ENCODE measurements at regions not wholly inside any gene's neighbourhood (a gene's known extent, or its start where the extent isn't known, plus 50 kb on each side); places are given as distances from the start of the nearest gene placed in this dataset.

DNA sequence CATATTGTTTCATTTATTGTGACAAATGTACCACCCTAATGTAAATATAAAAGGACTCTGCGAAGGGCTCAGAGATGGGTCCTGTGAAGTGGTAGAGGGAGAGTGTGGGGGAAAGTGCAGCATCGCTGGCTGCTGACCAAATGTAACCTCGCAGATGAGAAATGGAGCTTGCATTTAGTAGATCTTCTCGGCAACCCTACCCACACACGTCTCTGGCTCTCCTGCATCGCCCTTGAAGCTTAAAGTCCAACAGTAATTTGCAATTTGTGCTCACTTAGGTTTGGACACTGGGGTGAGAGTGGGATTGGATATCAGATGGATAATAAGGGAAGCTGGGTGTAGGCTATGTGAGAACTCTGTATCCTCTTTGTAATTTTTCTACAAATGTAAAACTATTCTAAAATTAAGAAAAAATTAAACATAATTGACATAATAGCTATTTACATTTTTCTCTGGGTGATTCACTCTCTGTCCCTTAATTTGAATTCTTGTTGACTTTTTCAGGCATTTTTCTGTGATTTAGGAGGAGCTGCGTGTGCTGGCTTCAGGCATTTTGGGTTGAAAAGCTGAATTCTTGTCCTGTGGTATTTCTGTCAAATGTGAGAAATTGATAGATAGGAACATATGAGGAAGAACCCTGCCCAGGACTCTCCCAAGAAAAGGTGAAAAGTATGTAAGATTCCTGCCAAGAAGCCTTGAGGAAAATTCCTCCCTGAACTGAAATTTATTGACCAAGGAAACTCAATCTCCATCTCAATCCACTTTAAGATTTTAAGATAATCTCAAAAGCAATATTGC lies 524.7 kb upstream of the MCTP2 start:
- no peak for DNase-seq

DNA sequence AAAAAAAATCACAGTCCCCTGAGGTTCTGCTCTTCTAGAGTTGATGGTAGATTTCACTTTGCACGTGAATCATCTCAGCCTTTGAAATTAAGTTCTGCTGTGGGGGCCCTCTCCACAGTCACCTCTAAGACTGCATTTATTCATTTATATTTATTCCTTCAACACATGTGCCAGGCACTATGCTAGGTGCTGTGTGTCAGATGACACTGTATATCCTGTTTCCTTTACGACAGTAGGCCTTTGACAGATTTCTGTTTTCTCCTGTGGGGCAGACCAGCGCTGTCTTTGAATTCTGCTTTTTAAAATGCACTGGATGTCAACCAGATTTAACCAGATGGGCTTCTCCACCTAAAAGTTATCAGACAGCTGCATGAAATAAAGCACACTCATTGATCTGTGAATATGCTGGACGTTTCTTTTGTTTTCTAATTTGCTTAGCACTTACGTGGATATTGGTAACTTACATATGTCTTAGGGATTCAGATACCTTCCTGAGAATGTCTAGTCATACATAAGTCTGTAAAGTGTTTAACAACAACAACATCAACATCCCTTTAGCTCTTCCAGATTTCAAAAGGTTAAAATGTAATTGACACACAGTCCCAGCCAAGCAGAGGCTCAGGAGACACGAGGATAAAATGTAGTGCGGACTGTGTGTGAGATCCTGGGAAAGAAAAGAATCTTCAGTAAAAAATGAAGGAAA lies 525.5 kb upstream of the MCTP2 start:
- DNase-seq = peak; percentile 10

DNA sequence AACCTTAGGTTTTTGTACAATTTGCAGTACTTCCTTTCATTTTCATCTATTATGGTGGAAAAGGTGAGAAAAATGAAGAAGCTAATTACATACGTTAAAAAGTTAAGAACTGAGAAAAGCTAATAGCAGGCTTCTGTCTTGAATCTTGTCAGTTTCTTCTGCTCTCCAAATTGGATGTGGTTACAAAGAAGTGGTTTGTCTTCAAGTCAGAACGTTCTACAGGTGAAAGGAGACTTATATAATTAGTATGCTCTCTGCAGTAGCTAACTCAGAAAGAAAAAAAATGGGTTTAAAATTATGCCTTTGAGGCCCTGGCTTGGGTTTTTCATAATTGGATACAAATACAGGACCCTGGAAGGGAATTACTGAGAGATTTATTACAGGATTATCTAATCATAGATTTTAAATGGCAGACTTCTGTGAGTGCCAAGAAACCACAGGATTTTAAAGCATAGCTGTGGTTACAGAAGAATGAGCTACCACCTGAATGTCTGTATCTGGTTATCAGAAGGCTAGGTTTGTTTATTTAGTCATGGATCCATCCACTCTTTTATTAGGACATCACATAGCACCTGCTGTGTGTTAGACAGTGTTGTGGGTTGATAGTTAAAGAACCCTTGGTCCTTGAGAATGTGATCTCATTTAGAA lies 528.1 kb upstream of the MCTP2 start:
- DNase-seq = no peak

DNA sequence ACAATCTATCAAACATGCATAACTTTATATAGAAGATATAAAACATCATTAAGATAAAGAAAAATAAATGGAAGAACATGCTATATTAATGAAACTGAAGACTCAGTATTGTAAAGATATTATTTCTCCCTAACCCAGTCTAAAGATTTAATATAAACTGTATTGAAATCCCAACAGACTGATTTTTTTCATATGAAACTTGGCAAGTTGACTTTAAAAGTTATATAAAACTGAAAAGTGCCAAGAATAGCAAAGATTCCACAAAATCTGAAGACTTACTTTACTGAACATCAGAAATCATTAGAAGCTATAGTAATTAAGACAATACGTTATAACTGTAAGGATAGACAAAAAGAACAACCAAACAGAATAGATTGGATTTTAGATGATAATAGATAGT lies 531.3 kb upstream of the MCTP2 start:
- DNase-seq = no peak

DNA sequence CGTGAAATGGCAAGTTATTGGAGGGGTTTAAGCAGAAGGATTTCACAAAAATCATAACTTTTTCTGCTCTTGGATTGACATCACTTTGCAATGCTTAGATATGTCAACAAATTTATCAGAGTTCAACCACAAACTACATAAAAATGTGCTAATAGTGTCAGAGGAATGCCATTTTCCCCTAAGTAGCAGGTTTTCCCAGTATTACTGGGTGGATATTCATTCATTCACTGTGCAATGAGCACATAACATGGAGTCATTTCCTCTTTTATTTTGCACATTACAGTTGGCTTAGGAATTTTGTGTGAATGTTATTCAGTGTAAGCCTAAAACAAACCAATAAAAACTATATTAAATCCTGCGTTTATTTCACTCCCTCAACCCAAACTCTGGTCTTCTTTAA lies 537.3 kb upstream of the MCTP2 start:
- no peak for DNase-seq

DNA sequence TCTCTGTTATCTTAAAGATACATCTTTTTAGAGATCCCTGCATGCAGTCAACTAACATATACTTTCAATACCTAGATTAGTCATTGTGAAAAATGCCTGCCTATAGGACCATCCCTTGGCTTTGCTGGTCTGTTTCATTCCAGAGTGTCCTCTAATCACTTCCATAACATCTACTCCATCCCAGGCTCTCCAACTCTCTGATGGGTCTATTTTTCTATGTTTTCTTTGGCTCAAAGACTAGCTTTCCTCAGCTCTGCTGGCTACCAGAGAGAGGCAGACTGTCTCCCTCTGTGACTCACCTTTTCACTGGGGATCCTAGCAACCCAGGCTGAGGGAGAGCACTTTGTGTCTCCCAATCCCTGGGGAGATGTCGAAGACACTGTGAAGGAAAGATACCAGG lies 547.7 kb upstream of the MCTP2 start:
- no peak for DNase-seq

DNA sequence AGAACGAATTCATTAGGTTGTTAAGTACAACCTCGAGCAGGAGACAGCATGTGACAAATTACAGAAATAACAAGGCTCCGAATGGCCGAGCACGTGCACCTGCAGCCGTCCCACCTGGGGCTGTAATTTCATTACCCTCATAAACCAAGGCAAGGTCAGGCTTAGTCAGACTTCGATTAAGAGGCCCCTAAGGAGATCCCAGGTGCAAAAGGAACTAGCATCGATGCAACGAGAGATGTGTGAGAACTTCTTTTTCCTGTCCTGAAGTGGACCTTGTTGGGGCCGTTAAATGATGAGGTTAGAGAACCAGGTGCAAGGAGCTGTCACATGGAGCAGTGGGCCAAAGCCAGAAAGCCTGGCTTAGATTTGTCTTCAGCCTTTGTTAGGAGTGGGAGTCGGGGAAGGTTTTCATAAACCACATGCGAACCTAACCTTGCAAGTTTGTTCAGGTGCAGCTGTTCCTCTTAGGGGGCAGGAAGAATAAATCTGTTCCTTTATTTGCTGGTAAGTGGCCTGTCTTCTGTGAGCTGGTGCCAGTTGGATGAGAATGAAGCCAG lies 559.9 kb upstream of the MCTP2 start:
- DNase-seq = no peak

DNA sequence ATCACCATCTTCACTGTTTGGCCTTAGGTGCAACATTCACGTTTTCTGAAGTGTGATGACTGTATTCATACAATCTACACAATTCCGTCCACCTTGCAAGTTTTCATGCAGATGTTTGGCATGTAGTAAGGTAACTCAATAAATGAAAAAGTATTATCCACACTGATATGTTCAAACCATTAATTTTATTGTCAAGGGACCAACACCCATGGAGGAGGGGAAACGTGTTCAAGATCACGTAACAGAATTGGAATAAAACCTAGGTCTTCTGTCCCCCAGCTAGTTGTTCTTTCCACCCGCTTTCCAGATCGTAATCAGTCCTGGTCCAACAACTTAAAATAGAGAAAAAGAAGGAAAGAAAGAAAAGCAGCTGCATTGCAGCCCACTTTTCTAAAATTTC lies 560.4 kb upstream of the MCTP2 start:
- DNase-seq = no peak

DNA sequence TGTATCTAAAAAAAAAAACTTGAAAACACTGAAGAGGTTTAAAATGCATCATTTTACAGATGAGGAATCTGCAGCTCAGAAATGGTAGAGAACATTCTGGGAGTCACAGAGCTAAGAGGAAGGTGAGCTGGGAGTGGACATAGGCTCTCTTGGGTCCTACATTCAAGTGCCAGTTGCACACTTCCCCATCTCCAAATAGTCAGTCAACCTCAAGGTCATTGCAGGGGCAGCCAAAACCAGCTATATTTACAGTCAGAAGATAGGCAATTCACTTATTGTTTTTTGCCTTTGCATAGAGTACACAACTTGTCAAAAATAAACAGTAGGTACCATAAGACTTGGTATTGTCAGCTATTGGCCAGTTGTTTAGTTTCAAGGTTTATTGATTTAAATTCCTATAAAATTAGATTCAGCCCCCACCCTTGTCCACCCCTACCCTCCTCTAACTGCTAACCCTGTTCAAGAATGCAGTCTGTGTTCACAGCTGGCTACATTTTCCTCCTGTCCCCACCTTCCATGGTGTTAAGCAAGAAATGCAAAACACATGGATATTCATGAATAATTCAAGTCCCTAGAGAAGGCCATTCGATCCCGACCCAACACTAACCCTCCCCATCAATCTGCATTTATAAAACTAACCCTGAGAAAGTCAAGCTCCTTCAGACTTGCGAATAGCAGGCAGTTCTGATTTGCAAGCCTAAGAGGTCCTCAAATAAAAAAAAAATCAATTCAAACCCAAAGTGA lies 567.0 kb upstream of the MCTP2 start:
- DNase-seq = peak; percentile 18

DNA sequence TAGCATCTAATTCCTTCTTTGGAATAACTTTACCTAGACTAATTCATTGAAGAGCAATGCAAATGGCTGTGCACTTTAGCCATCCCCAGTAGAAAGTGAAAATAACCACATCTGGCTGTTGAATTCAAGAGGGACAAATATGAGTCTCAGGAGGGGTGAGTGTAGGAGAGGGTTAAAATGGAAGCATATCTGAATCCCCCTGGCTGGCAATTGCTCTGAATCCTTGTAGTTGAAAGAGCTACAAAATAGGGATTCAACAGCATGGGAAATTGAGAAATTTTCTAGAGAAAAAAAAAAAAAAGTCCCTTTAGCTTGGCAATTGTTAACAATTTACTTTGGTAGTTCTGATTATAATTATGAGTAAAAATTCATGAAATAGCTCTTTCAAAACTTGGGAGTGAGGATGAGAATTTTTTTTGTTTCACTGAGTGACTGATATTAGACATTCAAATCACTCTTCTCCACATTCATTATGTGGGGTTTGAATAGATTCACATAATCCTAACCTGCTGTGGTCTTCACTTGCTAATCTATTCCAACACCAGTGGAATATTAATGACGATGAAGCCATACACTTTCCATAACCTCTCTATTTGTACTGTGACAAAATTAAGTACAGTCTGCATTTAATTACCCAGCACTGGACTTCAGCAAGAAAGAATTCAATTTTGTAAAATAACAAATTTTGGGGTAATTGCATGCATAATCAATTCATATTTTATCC lies 569.0 kb upstream of the MCTP2 start:
- no peak for DNase-seq

DNA sequence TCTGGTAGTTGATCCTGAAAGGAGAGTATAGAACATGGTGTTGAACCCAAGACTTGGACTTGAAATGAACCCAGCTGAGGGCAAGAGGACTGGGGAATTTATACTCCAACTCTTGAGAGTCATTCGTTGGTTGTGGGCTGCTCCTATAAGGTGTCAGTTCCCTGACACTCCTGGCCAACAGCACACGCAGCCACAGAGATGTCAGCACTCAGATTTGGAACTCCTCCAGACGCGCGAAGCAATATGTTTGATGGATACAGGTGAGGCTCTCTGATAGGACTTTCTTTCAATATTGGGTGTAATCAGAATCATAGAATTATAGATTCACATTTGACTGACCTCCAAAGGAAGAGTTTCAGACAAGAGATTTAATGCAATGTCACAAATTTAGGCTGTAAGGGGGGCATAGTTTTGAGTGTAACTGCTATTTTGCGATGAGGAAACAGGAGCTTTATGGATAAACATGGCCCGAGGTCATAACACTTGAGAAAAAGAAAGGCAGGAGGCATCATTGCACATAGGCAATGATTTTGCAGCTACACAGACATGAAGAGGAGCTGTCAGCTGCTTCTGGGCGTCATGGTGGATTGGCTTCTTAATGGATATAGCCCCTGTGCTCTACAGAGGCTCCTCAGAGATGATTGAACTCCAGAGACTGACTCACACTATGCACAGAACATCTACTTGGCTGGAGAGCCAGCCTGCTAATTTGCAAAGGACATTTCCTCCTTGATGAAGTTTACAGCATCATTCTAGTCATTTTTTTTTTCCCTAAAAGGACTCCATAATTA lies 569.2 kb upstream of the RGMA start:
- DNase-seq = no peak

DNA sequence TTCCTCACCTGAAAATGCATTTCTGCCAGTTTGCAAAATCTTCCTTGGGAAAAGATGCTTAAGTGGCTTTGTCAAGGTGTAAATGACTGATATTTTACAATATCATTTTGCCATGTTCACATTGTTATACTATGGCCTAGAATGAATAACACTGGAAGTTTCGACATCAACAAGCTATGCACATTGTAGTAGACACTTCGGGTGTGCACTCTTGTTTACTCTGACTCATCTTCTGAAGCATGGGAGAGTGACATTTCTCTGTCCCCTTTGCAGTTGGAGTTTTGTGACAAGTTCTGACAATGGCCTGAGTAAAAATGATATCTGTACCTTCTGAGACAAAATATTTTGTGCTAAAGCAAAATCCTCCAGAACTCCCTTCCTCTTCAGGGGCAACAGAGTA lies 567.0 kb upstream of the RGMA start:
- DNase-seq = no peak

DNA sequence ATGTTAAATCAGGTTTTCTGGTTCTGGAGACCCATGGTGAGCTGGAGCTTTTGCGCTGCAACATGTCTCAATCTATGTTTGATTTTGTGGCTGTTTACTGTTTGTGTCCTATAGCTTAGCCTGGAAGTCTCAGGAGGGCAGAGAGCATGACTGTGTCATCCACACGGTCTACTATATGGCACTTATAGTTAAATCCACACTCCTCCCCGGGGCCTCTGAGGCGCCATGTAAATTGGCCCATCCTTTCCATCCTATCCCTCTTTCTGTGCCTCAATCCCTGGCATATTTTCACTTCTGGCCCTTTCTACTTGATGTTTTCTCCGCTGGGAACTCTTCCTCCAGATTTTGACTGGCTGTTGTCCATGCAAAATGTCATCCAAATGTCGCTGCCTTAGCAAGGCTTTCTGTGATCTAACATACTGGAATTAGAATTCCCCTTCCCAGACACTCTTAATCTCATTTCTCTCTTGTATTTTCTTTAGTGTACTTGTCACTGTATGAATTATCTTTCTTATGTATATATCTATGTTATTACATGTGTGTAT lies 560.8 kb upstream of the RGMA start:
- DNase-seq = no peak

DNA sequence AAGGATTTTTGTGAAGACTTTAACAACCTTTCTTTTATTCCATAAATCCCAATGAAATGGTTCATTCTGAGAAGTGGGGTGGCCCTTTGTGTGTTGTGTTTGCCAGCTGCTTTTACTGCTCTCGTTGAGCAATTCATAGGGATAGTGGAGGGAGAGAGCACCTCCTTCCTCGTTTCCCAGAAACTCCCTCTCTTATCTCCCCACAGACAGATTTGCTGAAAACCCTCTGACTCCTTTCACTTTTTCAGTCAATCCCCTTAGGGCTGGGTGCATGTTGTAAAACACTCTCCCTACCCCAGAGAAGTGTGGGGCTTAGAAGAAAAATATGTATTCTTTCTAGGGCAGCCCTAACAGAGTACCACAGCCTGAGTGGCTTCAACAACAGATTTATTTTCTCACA lies 557.2 kb upstream of the RGMA start:
- no peak for DNase-seq

DNA sequence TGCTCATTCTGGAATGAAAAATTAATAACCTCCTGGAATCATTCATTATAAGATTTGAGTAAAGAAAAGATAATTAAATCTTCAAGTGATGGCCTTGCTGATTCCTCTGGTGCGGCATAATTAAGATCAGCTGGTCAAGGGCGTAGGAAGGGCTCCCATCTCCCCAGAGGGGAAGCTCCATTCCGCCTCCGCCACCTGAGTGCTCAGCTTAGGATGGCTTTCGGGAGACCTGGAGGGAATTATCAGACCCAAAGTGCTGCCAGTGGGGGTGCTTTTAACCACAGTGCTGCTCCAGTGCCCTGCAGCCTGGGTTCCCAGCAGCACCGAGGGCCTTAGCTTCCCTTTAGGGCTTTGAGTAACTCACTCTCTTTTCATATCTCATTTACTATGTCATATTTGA lies 556.6 kb upstream of the RGMA start:
- DNase-seq = peak; percentile 48

DNA sequence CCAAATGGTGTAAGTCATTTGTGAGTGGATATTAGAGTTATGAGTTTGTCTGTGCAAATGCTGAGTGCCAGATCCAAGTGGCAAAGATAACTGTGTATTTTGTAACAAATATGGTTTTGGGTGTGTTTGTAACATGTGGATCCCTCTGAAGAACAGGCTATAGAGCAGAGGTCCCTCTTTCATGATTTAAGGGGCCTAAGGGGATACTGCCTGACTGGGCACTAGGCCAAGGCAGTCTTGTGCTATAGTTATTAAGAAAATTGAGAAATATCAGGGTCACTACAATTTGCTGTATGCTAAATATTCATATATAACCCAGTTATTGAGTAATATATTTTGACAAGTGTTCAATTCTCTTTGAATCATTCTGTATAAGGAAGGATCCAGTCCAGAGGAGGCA lies 555.6 kb upstream of the RGMA start:
- no peak for DNase-seq

DNA sequence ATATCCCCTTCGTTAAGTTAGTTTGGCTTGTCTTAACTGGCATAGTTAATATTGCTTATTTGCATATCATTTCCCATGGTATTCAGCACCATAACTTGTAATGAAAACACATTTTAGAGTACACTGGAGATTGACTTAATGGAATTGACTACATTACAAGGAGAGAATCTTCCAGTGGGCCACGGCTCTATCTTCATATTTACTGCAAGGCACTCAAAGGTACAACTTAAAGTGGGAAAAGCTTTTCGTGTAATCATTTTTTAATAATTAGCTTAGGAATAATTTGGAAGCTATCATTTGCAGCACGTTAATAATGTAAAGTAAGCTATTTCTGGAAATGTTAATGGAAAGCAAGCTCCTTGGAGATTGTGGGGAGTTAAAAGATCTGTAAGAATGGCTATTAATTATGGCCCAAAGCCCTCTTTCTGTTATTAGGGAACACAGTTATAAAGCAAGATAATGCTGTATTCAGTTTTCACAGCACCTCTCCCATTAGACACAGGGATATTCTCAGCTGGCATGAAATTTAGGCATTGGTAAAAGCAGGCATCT lies 551.5 kb upstream of the RGMA start:
- DNase-seq = no peak

DNA sequence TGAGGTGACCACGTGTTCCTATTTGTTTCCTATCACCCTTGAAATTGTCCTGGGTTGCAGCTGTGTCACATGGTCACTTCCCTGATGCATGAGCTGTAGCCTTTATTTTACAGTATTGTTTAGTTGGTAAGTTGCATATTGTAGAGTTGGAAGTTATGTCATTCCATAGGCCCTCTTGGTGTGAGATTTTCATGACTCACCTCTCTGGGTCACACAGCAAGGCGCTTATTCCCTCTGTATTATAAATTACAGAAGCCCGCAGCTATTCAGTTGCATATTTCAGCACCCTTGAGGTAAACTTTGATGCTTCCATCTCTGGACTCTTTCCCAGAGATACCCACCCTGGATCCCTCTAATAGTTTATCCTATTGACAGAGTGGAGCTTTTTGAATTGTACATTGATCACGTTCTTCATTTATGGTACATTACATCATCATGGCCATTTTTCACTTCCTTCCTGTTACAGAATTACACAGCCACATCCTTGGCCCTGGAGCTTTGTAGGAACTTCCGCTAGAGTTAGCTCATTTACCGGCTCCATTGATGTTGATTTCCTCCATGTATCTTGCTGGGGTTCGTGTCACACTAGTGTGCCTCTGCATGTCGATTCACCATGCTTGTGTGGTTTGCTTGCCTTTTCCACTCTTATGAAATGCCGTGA lies 543.1 kb upstream of the RGMA start:
- no peak for DNase-seq

DNA sequence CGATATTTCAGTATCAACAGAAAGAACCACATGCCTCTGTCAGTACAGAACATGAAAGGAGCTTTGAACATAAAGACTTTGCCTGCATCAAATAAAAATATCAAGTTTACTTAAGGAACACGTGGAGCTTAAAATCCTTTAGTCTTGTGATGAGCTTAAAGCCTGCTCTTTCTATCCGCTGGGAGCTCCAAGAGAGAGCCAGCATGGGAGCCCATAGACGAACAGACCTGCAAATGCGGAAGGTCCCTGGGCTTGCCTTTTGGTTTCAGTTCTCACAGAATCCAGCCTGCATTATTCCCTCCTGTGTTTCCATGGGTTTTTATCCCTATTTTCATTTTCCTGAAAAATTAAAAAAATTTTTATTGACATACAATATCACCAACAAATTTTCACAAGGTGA lies 530.6 kb upstream of the RGMA start:
- DNase-seq = no peak

DNA sequence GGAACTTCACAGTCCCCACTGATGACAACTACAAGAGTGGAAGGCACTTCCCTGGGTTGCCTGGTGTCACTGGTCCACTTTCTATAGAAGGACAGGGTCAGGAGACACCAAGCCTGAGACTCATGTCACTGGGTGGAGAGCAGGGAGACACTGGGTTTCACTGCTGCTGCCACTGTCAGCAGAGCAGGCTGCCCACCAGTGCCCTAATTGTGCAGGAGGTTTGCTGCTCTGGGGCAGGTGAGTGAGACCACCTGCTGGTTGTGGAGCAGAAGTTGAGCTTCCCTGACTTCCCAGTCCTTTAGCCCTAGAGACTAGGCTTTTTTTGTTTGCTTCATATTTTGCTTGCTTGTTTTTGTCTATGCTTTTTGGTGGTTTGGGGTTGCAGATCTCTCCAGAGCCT lies 528.4 kb upstream of the RGMA start:
- DNase-seq = no peak
